GM12892 (cell line): ENCODE measurements at regions not wholly inside any gene's neighbourhood (a gene's known extent, or its start where the extent isn't known, plus 50 kb on each side); places are given as distances from the start of the nearest gene placed in this dataset.

Source experiments
- POLR2A ChIP-seq: IDR thresholded peaks from 2 replicates; pipeline ENCODE4 v1.6.1; 2011; ENCODE audit warnings: low read depth, low read length, control low read depth
- POLR2AphosphoS5 ChIP-seq: IDR thresholded peaks from 2 replicates; pipeline ENCODE4 v1.6.1; 2011; ENCODE audit warnings: low read depth, low read length, control low read depth
- TAF1 ChIP-seq: IDR thresholded peaks from 2 replicates; pipeline ENCODE4 v1.6.1; 2011; ENCODE audit warnings: low read depth, mild to moderate bottlenecking, control low read depth, low read length, borderline replicate concordance

GRCh38 chr16:75942351-75942750 is 216.1 kb upstream of the CPHXL start:
- TF ChIP-seq POLR2A (no peak), POLR2AphosphoS5 (no peak), TAF1 (no peak)
